ENCODE measurements at regions not wholly inside any gene's neighbourhood (a gene's known extent, or its start where the extent isn't known, plus 50 kb on each side); places are given as distances from the start of the nearest gene placed in this dataset.

DNA sequence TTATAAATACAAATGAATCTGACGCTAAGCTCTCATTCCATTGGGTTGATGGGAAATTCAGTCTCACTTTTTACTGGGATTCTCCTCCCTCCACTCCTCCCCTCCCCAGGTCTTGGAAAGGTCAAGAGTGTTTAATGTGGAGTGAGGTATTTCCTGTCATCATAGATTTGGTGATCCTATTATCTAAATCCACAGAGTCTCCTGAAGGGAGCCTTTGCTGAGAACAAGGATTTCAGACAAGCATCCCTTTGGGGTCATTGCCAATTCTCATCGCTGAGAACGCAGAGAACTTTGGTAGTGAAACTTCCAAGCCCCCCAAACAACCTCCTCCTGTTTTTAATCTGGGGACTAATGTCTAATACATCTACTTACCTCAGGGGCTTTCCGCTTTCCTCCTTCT is 297.9 kb downstream of the OTOL1 start:
- TF ChIP-seq, protein P1, sequence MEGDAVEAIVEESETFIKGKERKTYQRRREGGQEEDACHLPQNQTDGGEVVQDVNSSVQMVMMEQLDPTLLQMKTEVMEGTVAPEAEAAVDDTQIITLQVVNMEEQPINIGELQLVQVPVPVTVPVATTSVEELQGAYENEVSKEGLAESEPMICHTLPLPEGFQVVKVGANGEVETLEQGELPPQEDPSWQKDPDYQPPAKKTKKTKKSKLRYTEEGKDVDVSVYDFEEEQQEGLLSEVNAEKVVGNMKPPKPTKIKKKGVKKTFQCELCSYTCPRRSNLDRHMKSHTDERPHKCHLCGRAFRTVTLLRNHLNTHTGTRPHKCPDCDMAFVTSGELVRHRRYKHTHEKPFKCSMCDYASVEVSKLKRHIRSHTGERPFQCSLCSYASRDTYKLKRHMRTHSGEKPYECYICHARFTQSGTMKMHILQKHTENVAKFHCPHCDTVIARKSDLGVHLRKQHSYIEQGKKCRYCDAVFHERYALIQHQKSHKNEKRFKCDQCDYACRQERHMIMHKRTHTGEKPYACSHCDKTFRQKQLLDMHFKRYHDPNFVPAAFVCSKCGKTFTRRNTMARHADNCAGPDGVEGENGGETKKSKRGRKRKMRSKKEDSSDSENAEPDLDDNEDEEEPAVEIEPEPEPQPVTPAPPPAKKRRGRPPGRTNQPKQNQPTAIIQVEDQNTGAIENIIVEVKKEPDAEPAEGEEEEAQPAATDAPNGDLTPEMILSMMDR (conservative IDR thresholded peaks at IDR 0.05; ENCODE audit: low read depth, low read length), result no peak
- no peak overlapping the region for H3K4me3 ChIP-seq (ENCODE audit: low read length)
- peak; percentile 49 for DNase-seq (ENCODE audit: low read depth)

GRCh38 chr3:161796312-161796711 is 299.7 kb downstream of the OTOL1 start:
- TF ChIP-seq, protein P1 (conservative IDR thresholded peaks at IDR 0.05; ENCODE audit: low read depth, low read length), result no peak
- H3K4me3 ChIP-seq (ENCODE audit: low read length), result no peak overlapping the region
- DNase-seq (ENCODE audit: low read depth), result no peak

GRCh38 chr3:161796780-161797179 is 300.2 kb downstream of the OTOL1 start:
- no peak overlapping the region for H3K4me3 ChIP-seq (ENCODE audit: low read length)
- peak; percentile 73 for DNase-seq (ENCODE audit: low read depth)
- TF ChIP-seq, protein P1 (conservative IDR thresholded peaks at IDR 0.05; ENCODE audit: low read depth, low read length), result no peak

GRCh38 chr3:161798016-161798415 is 301.4 kb downstream of the OTOL1 start:
- no peak for DNase-seq (ENCODE audit: low read depth)
- TF ChIP-seq, protein P1 (conservative IDR thresholded peaks at IDR 0.05; ENCODE audit: low read depth, low read length), result no peak
- no peak overlapping the region for H3K4me3 ChIP-seq (ENCODE audit: low read length)

GRCh38 chr3:161800985-161801559 is 304.5 kb downstream of the OTOL1 start:
- no peak for DNase-seq (ENCODE audit: low read depth)
- no peak overlapping the region for H3K4me3 ChIP-seq (ENCODE audit: low read length)
- TF ChIP-seq, protein P1 (conservative IDR thresholded peaks at IDR 0.05; ENCODE audit: low read depth, low read length), result no peak

GRCh38 chr3:161818106-161818505 is 321.5 kb downstream of the OTOL1 start:
- DNase-seq (ENCODE audit: low read depth), result no peak
- TF ChIP-seq, protein P1 (conservative IDR thresholded peaks at IDR 0.05; ENCODE audit: low read depth, low read length), result no peak
- no peak overlapping the region for H3K4me3 ChIP-seq (ENCODE audit: low read length)

DNA sequence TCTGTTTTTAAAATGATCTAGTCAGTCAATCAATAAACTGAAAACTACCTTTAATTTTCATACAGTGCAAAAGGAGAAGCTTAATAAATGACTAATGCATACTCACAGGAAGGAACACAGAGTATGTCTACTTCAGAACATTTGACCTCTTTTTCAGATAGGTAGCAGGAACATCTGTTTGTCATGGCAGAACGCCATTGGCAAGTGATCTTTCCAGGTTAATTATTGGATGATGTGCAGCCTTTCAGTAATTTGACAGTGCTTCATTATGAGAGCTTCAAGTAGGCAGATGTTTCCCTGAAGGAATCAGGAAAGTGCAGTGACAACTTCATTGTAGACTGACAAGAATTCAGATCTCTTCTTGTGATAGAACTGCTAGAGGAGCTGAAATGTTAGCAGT is 325.0 kb downstream of the OTOL1 start:
- no peak for DNase-seq (ENCODE audit: low read depth)
- no peak overlapping the region for H3K4me3 ChIP-seq (ENCODE audit: low read length)
- TF ChIP-seq, protein P1 (conservative IDR thresholded peaks at IDR 0.05; ENCODE audit: low read depth, low read length), result no peak
